ENCODE measurements at regions not wholly inside any gene's neighbourhood (a gene's known extent, or its start where the extent isn't known, plus 50 kb on each side); places are given as distances from the start of the nearest gene placed in this dataset.
A peak's percentile ranks its signal among the peaks of the same experiment; 100 is the strongest.

GRCh38 chr7:388023-388960, 98.3 kb downstream of the FOXL3 start:
- no peak overlapping the region for H3K4me3 ChIP-seq
- TF ChIP-seq, protein P1, sequence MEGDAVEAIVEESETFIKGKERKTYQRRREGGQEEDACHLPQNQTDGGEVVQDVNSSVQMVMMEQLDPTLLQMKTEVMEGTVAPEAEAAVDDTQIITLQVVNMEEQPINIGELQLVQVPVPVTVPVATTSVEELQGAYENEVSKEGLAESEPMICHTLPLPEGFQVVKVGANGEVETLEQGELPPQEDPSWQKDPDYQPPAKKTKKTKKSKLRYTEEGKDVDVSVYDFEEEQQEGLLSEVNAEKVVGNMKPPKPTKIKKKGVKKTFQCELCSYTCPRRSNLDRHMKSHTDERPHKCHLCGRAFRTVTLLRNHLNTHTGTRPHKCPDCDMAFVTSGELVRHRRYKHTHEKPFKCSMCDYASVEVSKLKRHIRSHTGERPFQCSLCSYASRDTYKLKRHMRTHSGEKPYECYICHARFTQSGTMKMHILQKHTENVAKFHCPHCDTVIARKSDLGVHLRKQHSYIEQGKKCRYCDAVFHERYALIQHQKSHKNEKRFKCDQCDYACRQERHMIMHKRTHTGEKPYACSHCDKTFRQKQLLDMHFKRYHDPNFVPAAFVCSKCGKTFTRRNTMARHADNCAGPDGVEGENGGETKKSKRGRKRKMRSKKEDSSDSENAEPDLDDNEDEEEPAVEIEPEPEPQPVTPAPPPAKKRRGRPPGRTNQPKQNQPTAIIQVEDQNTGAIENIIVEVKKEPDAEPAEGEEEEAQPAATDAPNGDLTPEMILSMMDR (IDR thresholded peaks at IDR 0.05): no peak
- peak; percentile 57 to 90 (median 82) for ATAC-seq
- no peaks in the 10 kb centered on the region for H3K36me3 ChIP-seq
- intact Hi-C loops (cut with DNase I): no loop called here
- H3K27me3 ChIP-seq: peaks cover 0 to 6% (median 0%) of the 10 kb centered on the region in 7 donors
- peaks cover 0 to 43% (median 10%) of the 10 kb centered on the region in 11 donors for H3K9me3 ChIP-seq
- DNase-seq: peak; percentile 22 to 63
- H3K4me1 ChIP-seq: peaks cover 0 to 8% (median 0%) of the 10 kb centered on the region in 9 donors
- H3K27ac ChIP-seq: no peak overlapping the region
- WGBS, 2 donors: 57 to 63% methylated on average over 40 of the region's 40 CpGs

DNA sequence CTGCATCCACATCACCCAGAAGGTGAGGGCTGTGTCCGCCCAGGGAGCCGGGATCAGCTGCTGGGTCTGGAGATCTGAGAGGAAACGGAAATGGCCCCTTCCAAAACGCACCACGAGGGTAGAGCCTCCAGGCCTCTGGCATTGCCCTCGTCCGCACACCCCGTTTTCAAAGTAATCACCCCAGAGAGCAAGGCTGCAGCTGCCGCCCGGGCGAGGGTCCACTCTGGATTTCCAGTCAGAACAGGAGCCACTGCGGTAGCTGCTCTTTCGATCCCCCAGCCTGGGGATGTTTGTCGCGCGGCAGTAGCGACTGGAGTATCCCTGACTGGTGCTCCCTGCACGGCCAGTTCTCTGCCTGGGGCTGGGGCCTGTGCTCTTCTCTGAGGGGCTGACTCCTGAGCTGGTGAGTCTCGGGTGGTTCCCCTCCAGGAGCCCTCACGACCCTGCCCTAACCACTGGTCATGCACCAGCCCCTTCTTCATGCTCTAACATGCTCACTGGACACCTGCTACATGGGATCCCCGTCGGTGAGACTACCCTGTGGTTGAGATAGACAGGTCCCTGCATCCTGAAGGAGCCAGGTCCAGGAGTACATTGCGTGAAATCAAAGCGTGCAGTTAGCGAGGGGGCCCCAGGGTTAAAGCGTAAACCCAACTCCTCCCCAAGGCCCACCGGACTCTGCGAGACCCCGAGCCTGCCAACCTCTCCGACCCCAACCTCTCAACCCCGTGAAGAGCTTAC, 99.2 kb downstream of the FOXL3 start:
- TF ChIP-seq, protein P1 (IDR thresholded peaks at IDR 0.05): no peak
- 89 to 93% methylated on average over 31 of the region's 31 CpGs for WGBS, 2 donors
- Histone ChIP-seq H3K4me1 (peaks cover 0 to 8% (median 0%) of the 10 kb centered on the region in 9 donors), H3K36me3 (no peaks in the 10 kb centered on the region), H3K9me3 (peaks cover 0 to 35% (median 10%) of the 10 kb centered on the region in 11 donors), H3K27ac (no peak overlapping the region), H3K4me3 (no peak overlapping the region), H3K27me3 (peaks cover 0 to 6% (median 0%) of the 10 kb centered on the region in 7 donors)
- ATAC-seq (peak in 2 of 8 donors; percentile 8 to 16), DNase-seq (no peak)
- intact Hi-C loops (cut with DNase I): no loop called here

GRCh38 chr7:389911-390601, 100.1 kb downstream of the FOXL3 start:
- H3K36me3 ChIP-seq: no peaks in the 10 kb centered on the region
- WGBS, 2 donors: 82 to 88% methylated on average over 21 of the region's 21 CpGs
- H3K27me3 ChIP-seq: peaks cover 0 to 6% (median 0%) of the 10 kb centered on the region in 7 donors
- H3K9me3 ChIP-seq: peaks cover 0 to 35% (median 3%) of the 10 kb centered on the region in 11 donors
- H3K27ac ChIP-seq: no peak overlapping the region
- DNase-seq (no peak), ATAC-seq (no peak)
- no peak overlapping the region for H3K4me3 ChIP-seq
- intact Hi-C loops (cut with DNase I): no loop called here
- TF ChIP-seq, protein P1 (IDR thresholded peaks at IDR 0.05): no peak
- H3K4me1 ChIP-seq: peaks cover 0 to 8% (median 0%) of the 10 kb centered on the region in 9 donors

All from heart right ventricle (tissue), 16 donors.